ENCODE measurements at regions not wholly inside any gene's neighbourhood (a gene's known extent, or its start where the extent isn't known, plus 50 kb on each side); places are given as distances from the start of the nearest gene placed in this dataset.

DNA sequence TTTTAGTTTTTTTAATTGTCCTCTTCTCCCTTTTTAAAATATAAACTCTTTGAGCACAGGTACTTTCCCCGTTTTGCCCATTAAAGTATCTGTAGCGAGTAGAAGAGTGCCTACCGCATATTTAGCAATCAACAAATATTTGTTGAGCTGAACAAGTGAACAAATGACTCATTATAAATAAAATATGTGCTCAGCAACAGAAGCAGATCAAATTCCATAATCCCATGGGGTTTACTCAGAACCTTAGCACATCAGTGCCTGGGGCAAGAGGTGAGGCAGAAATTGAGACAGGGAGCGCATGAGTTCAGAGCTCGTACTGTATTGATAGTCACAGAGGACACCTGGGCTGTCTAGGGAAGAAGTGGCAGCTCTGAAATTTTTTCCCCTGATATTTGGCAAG, 161.0 kb downstream of the SEM1 start:
- Histone ChIP-seq H3K27me3 (ENCODE audit: insufficient read depth, low read length) (peaks cover 26% of the 10 kb centered on the region; the same call in 1 of the 2 replicates), H3K36me3 (ENCODE audit: control insufficient read depth in 1 of 2, insufficient read depth in 2 of 2, low read length in 2 of 2) (no peaks in the 10 kb centered on the region), H3K4me3 (replicated peaks in 1 of 2; ENCODE audit: low read depth in 1 of 2, low read length in 2 of 2) (no peak overlapping the region), H3K9me2 (ENCODE audit: insufficient read depth) (no peaks in the 10 kb centered on the region), H2AFZ (ENCODE audit: low read depth, low read length, poor library complexity, severe bottlenecking) (no peak overlapping the region), H3K27ac (ENCODE audit: low read depth, low read length) (no peak overlapping the region), H3K4me1 (ENCODE audit: control insufficient read depth in 1 of 2, insufficient read depth in 2 of 2, low read length in 2 of 2) (no peaks in the 10 kb centered on the region), H3K4me2 (ENCODE audit: low read length) (no peak overlapping the region), H3K79me2 (ENCODE audit: insufficient read depth, low read length) (no peaks in the 10 kb centered on the region), H3K9ac (ENCODE audit: low read length) (no peak overlapping the region), H4K20me1 (ENCODE audit: insufficient read depth) (no peaks in the 10 kb centered on the region), H3K9me3 (ENCODE audit: control insufficient read depth in 1 of 2, insufficient read depth in 1 of 2, low read depth in 1 of 2, low read length in 2 of 2) (no peaks in the 10 kb centered on the region)
- ChIA-PET POLR2A (no interaction called here), RAD21 (ENCODE audit: low non-redundant PET in 1 of 2, low total read pairs in 2 of 2, uncharacterized antibody in 2 of 2, unreplicated experiment in 2 of 2) (no interaction called here), CTCF (no interaction called here)
- intact Hi-C loops (cut with micrococcal nuclease) = no loop called here
- TF ChIP-seq ZFX (IDR thresholded peaks at IDR 0.05) (no peak), YY1 (IDR thresholded peaks at IDR 0.05; ENCODE audit: extremely low read depth, insufficient replicate concordance, low read depth, low read length) (no peak), POLR2A (IDR thresholded peaks at IDR 0.05; ENCODE audit: borderline replicate concordance, extremely low read depth, insufficient read depth, insufficient read length) (no peak), CBX3 (IDR thresholded peaks at IDR 0.05; ENCODE audit: low read depth) (no peak), ELF1 (IDR thresholded peaks at IDR 0.05; ENCODE audit: borderline replicate concordance, low read depth) (no peak), TCF7L2 (IDR thresholded peaks at IDR 0.05; ENCODE audit: borderline replicate concordance, extremely low read depth, insufficient read depth, insufficient read length) (no peak), RAD21 (IDR thresholded peaks at IDR 0.05; ENCODE audit: low read depth) (no peak), CEBPB (IDR thresholded peaks at IDR 0.05; ENCODE audit: low read depth) (no peak)
- TF ChIP-seq, protein P1, sequence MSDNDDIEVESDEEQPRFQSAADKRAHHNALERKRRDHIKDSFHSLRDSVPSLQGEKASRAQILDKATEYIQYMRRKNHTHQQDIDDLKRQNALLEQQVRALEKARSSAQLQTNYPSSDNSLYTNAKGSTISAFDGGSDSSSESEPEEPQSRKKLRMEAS (IDR thresholded peaks at IDR 0.05) = no peak
- TF ChIP-seq, protein P2, sequence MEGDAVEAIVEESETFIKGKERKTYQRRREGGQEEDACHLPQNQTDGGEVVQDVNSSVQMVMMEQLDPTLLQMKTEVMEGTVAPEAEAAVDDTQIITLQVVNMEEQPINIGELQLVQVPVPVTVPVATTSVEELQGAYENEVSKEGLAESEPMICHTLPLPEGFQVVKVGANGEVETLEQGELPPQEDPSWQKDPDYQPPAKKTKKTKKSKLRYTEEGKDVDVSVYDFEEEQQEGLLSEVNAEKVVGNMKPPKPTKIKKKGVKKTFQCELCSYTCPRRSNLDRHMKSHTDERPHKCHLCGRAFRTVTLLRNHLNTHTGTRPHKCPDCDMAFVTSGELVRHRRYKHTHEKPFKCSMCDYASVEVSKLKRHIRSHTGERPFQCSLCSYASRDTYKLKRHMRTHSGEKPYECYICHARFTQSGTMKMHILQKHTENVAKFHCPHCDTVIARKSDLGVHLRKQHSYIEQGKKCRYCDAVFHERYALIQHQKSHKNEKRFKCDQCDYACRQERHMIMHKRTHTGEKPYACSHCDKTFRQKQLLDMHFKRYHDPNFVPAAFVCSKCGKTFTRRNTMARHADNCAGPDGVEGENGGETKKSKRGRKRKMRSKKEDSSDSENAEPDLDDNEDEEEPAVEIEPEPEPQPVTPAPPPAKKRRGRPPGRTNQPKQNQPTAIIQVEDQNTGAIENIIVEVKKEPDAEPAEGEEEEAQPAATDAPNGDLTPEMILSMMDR (IDR thresholded peaks at IDR 0.05 in 2 of 3, conservative IDR thresholded peaks at IDR 0.05 in 1 of 3; ENCODE audit: borderline replicate concordance in 1 of 3, insufficient read depth in 1 of 3, low read depth in 2 of 3, low read length in 2 of 3) = no peak
- TF ChIP-seq, protein P3, sequence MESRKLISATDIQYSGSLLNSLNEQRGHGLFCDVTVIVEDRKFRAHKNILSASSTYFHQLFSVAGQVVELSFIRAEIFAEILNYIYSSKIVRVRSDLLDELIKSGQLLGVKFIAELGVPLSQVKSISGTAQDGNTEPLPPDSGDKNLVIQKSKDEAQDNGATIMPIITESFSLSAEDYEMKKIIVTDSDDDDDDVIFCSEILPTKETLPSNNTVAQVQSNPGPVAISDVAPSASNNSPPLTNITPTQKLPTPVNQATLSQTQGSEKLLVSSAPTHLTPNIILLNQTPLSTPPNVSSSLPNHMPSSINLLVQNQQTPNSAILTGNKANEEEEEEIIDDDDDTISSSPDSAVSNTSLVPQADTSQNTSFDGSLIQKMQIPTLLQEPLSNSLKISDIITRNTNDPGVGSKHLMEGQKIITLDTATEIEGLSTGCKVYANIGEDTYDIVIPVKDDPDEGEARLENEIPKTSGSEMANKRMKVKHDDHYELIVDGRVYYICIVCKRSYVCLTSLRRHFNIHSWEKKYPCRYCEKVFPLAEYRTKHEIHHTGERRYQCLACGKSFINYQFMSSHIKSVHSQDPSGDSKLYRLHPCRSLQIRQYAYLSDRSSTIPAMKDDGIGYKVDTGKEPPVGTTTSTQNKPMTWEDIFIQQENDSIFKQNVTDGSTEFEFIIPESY (IDR thresholded peaks at IDR 0.05; ENCODE audit: extremely low read depth, insufficient replicate concordance, low read length) = no peak
- ATAC-seq (no peak), DNase-seq (ENCODE audit: low read depth, low spot score) (no peak)
- no TSS peak for BruUV-seq (replicated peaks)

All from HCT116 (cell line).